H1 (cell line): ENCODE measurements at regions not wholly inside any gene's neighbourhood (a gene's known extent, or its start where the extent isn't known, plus 50 kb on each side); places are given as distances from the start of the nearest gene placed in this dataset.

Source experiments
- CTCF ChIA-PET: fragments of 300-600 bp; sonication (Branson Sonifier 250); formaldehyde crosslinking; loops from one replicate; lab custom pipeline; 2021; ENCODE audit not compliant: partially characterized antibody; lab: Charles Lee
- POLR2A ChIA-PET: fragments of 300-600 bp; sonication (Branson Sonifier 250); formaldehyde crosslinking; loops from one replicate; lab custom pipeline; 2021; ENCODE audit warnings: inconsistent platforms; ENCODE audit not compliant: partially characterized antibody; lab: Charles Lee
- DNase-seq, 2 experiments: peaks; one replicate each; pipeline versions ENCODE4 v3.0.0 to v3.0.0-alpha.2; 2010 to 2022; ENCODE audit warnings: low spot score in 2 of 2, low read depth in 1 of 2, mixed read lengths in 1 of 2
- FAIRE-seq: peaks from 2 replicates; lab custom pipeline; 2011; peaks lifted over from hg19 to GRCh38; lab: Jason Lieb, UNC
- H2AFZ ChIP-seq: 2 replicates; pipeline ENCODE4 v1.8.1; 2012; ENCODE audit warnings: low read length, inconsistent platforms
- H2AK5ac ChIP-seq: 2 replicates; pipeline ENCODE4 v1.6.1; 2013; ENCODE audit warnings: low read depth, low read length
- H2BK120ac ChIP-seq: replicated peaks from 2 replicates; pipeline ENCODE3; 2013; ENCODE audit warnings: low read depth, low read length, inconsistent platforms
- H2BK12ac ChIP-seq: 2 replicates; pipeline ENCODE4 v1.6.1; 2013; ENCODE audit warnings: low read depth, low read length
- H2BK15ac ChIP-seq: 2 replicates; pipeline ENCODE4 v1.6.1; 2013; ENCODE audit warnings: low read length
- H2BK20ac ChIP-seq: 2 replicates; pipeline ENCODE4 v1.6.1; 2013; ENCODE audit warnings: low read length
- H2BK5ac ChIP-seq: 2 replicates; pipeline ENCODE4 v1.6.1; 2013; ENCODE audit warnings: low read depth, low read length
- H3K14ac ChIP-seq: 2 replicates; pipeline ENCODE4 v1.6.1; 2013; ENCODE audit warnings: inconsistent platforms; ENCODE audit not compliant: insufficient read length
- H3K18ac ChIP-seq: 2 replicates; pipeline ENCODE4 v1.6.1; 2013; ENCODE audit warnings: low read length; ENCODE audit errors: extremely low read depth
- H3K23ac ChIP-seq: 2 replicates; pipeline ENCODE4 v1.6.1; 2013; ENCODE audit warnings: inconsistent platforms; ENCODE audit not compliant: insufficient read length
- H3K23me2 ChIP-seq: 2 replicates; pipeline ENCODE4 v1.6.1; 2013; ENCODE audit warnings: low read depth, low read length
- H3K27ac ChIP-seq: 2 replicates; pipeline ENCODE4 v1.6.1; 2011; ENCODE audit warnings: low read depth, low read length, inconsistent platforms
- H3K27me3 ChIP-seq, 4 experiments: replicated peaks in 1 of 4; 1 replicate in 1 of 4; 2 replicates in 3 of 4; pipeline versions ENCODE4 v1.6.1 to v1.8.1; 2011 to 2013; ENCODE audit warnings: low read length in 3 of 4, mild to moderate bottlenecking in 3 of 4, inconsistent platforms in 2 of 4, mixed read lengths in 2 of 4, moderate library complexity in 1 of 4; ENCODE audit not compliant: control insufficient read depth in 3 of 4, insufficient read depth in 3 of 4; ENCODE audit errors: extremely low read depth in 1 of 4
- H3K36me3 ChIP-seq, 4 experiments: 2 replicates each; pipeline versions ENCODE4 v1.6.1 to v1.8.1; 2011 to 2013; ENCODE audit warnings: mild to moderate bottlenecking in 4 of 4, low read length in 3 of 4, moderate library complexity in 2 of 4, control low read depth in 1 of 4, inconsistent platforms in 1 of 4; ENCODE audit not compliant: insufficient read depth in 4 of 4, control insufficient read depth in 2 of 4
- H3K4ac ChIP-seq: replicated peaks from 2 replicates; pipeline ENCODE3; 2013; ENCODE audit warnings: low read length, low read depth, mixed read lengths, inconsistent platforms; ENCODE audit not compliant: insufficient read length
- H3K4me1 ChIP-seq, 4 experiments: replicated peaks in 1 of 4; 1 replicate in 1 of 4; 2 replicates in 3 of 4; pipeline versions ENCODE4 v1.6.1 to v1.8.1; 2011 to 2013; ENCODE audit warnings: low read length in 3 of 4, inconsistent platforms in 2 of 4, mixed read lengths in 1 of 4; ENCODE audit not compliant: insufficient read depth in 4 of 4, control insufficient read depth in 3 of 4
- H3K4me2 ChIP-seq, 2 experiments: 2 replicates each; pipeline versions ENCODE4 v1.6.1 to v1.8.1; 2011 to 2013; ENCODE audit warnings: low read depth in 2 of 2, low read length in 2 of 2, control low read depth in 1 of 2, inconsistent platforms in 1 of 2, mild to moderate bottlenecking in 1 of 2; ENCODE audit not compliant: insufficient read depth in 1 of 2
- H3K4me3 ChIP-seq, 4 experiments: fragments of 200-600, 300-600 bp in 1 of 4; sonication (generic), shearing (Covaris generic), sonication (Bioruptor Twin) in 1 of 4; 2 replicates each; pipeline versions ENCODE4 v1.5.1 to v1.8.1; 2011 to 2016; ENCODE audit warnings: low read length in 4 of 4, low read depth in 3 of 4, control low read depth in 2 of 4, inconsistent platforms in 2 of 4, mild to moderate bottlenecking in 2 of 4, mixed read lengths in 1 of 4, moderate library complexity in 1 of 4; ENCODE audit not compliant: insufficient read depth in 2 of 4; ENCODE audit errors: extremely low read depth in 1 of 4
- H3K56ac ChIP-seq: replicated peaks from 2 replicates; pipeline ENCODE3; 2013; ENCODE audit warnings: low read depth, mild to moderate bottlenecking, mixed read lengths, low read length, inconsistent platforms; ENCODE audit not compliant: insufficient read length
- H3K79me1 ChIP-seq: 2 replicates; pipeline ENCODE4 v1.6.1; 2013; ENCODE audit warnings: low read depth, low read length, control low read depth
- H3K79me2 ChIP-seq, 2 experiments: 2 replicates each; pipeline versions ENCODE4 v1.6.1 to v1.8.1; 2012 to 2013; ENCODE audit warnings: low read length in 2 of 2, mild to moderate bottlenecking in 2 of 2, inconsistent platforms in 1 of 2; ENCODE audit not compliant: insufficient read depth in 2 of 2, control insufficient read depth in 1 of 2
- H3K9ac ChIP-seq, 4 experiments: replicated peaks in 1 of 4; 1 replicate in 1 of 4; 2 replicates in 3 of 4; pipeline versions ENCODE4 v1.6.1 to v1.8.1; 2011 to 2013; ENCODE audit warnings: low read depth in 3 of 4, low read length in 3 of 4, control low read depth in 2 of 4, mild to moderate bottlenecking in 2 of 4, moderate library complexity in 2 of 4, inconsistent platforms in 1 of 4; ENCODE audit errors: extremely low read depth in 1 of 4
- H3K9me3 ChIP-seq, 2 experiments: 2 replicates each; pipeline versions ENCODE4 v1.6.1 to v1.8.1; 2012 to 2013; ENCODE audit warnings: mild to moderate bottlenecking in 2 of 2, moderate library complexity in 2 of 2, control low read depth in 1 of 2, inconsistent platforms in 1 of 2, low read depth in 1 of 2, low read length in 1 of 2, mixed read lengths in 1 of 2; ENCODE audit not compliant: insufficient read depth in 2 of 2
- H4K20me1 ChIP-seq, 2 experiments: replicated peaks in 1 of 2; 2 replicates each; pipeline versions ENCODE3 to v1.8.1; 2011 to 2013; ENCODE audit warnings: inconsistent platforms in 2 of 2, low read length in 2 of 2, mild to moderate bottlenecking in 1 of 2; ENCODE audit not compliant: insufficient read depth in 2 of 2, control insufficient read depth in 1 of 2
- H4K5ac ChIP-seq: 2 replicates; pipeline ENCODE4 v1.6.1; 2013; ENCODE audit warnings: low read length, low read depth, mixed read lengths, inconsistent platforms; ENCODE audit not compliant: insufficient read length
- H4K8ac ChIP-seq: 2 replicates; pipeline ENCODE4 v1.8.0; 2013; ENCODE audit warnings: mild to moderate bottlenecking, moderate library complexity, low read length, inconsistent platforms; ENCODE audit not compliant: insufficient read depth; ENCODE audit errors: extremely low read depth
- H4K91ac ChIP-seq: replicated peaks from 2 replicates; pipeline ENCODE3; 2013; ENCODE audit warnings: low read length, mixed read lengths, inconsistent platforms; ENCODE audit not compliant: insufficient read length
- BCL11A ChIP-seq, 2 experiments: IDR thresholded peaks; one replicate each; pipeline ENCODE4 v1.6.1; 2011; ENCODE audit warnings: low read depth in 2 of 2, low read length in 2 of 2, mild to moderate bottlenecking in 2 of 2
- CBX5 ChIP-seq: fragments of 300-800, 300-1000 bp; sonication (generic); IDR thresholded peaks from 2 replicates; pipeline ENCODE4 v1.7.1; 2016; ENCODE audit warnings: antibody characterized with exemption, low read length, low read depth
- CHD1 ChIP-seq: IDR thresholded peaks from 2 replicates; pipeline ENCODE4 v1.6.1; 2012; ENCODE audit warnings: low read depth, low read length, improper control_type of control experiment
- CTBP2 ChIP-seq: IDR thresholded peaks from 2 replicates; pipeline ENCODE4 v1.7.0; 2011; ENCODE audit warnings: borderline replicate concordance, mild to moderate bottlenecking, moderate library complexity, mixed read lengths, low read length; ENCODE audit not compliant: insufficient read depth, insufficient read length
- GABPA ChIP-seq: IDR thresholded peaks from 2 replicates; pipeline ENCODE4 v1.6.1; 2011; ENCODE audit warnings: mild to moderate bottlenecking, low read length, moderate library complexity, borderline replicate concordance; ENCODE audit not compliant: insufficient read depth
- HDAC2 ChIP-seq, 2 experiments: fragments of 300-600 bp in 1 of 2; sonication (generic) in 1 of 2; IDR thresholded peaks; 2 replicates each; pipeline ENCODE4 v1.6.1; 2011 to 2012; ENCODE audit warnings: low read depth in 2 of 2, low read length in 2 of 2, mild to moderate bottlenecking in 2 of 2, moderate library complexity in 2 of 2, borderline replicate concordance in 1 of 2, inconsistent platforms in 1 of 2
- NRF1 ChIP-seq: IDR thresholded peaks from 2 replicates; pipeline ENCODE4 v1.6.1; 2011; ENCODE audit warnings: mild to moderate bottlenecking, low read depth, low read length, improper control_type of control experiment
- RNF2 ChIP-seq: fragments of 200-900, 300-1000 bp; sonication (generic); IDR thresholded peaks from 2 replicates; pipeline ENCODE4 v1.7.1; 2016; ENCODE audit warnings: borderline replicate concordance, low read depth, mild to moderate bottlenecking, antibody characterized with exemption, low read length; ENCODE audit not compliant: poor library complexity, severe bottlenecking; ENCODE audit errors: missing control alignments
- RXRA ChIP-seq: IDR thresholded peaks from 2 replicates; pipeline ENCODE4 v1.6.1; 2011; ENCODE audit warnings: low read depth, mild to moderate bottlenecking, low read length, moderate library complexity; ENCODE audit not compliant: insufficient read depth
- SIRT6 ChIP-seq: IDR thresholded peaks from one replicate; pipeline ENCODE4 v1.7.1; 2012; ENCODE audit warnings: low read length, inconsistent platforms
- TAF1 ChIP-seq: IDR thresholded peaks from 2 replicates; pipeline ENCODE4 v1.6.1; 2011; ENCODE audit warnings: mild to moderate bottlenecking, low read depth, low read length
- TBP ChIP-seq: IDR thresholded peaks from 2 replicates; pipeline ENCODE4 v1.6.1; 2011; ENCODE audit warnings: low read depth, low read length, improper control_type of control experiment
- TCF12 ChIP-seq: IDR thresholded peaks from 2 replicates; pipeline ENCODE4 v1.6.1; 2011; ENCODE audit warnings: low read depth, mild to moderate bottlenecking, low read length
- WGBS, 2 experiments: shearing (Covaris generic) in 1 of 2; methylation state at CpG; one replicate each; pipeline versions ENCODE4 v1.1.6 to v1.1.7; 2013 to 2015; ENCODE audit warnings: low lambda C conversion rate in 2 of 2, mixed read lengths in 2 of 2, inconsistent platforms in 1 of 2, low coverage in 1 of 2, missing lambda C conversion rate in 1 of 2; ENCODE audit not compliant: insufficient replicate concordance in 2 of 2, insufficient coverage in 1 of 2, insufficient read length in 1 of 2; ENCODE audit errors: extremely low coverage in 1 of 2, missing lambda C conversion rate in 1 of 2; 5-methylcytosine and 5-hydroxymethylcytosine counted together

GRCh38 chr18:78873926-78874500, 105.6 kb upstream of the SALL3 start:
- no peak for FAIRE-seq
- TF ChIP-seq GABPA (no peak), TCF12 (no peak), CHD1 (no peak), RNF2 (no peak), TAF1 (no peak), BCL11A (IDR thresholded peaks at IDR 0.05; ENCODE audit: low read depth in 2 of 2, low read length in 2 of 2) (no peak), RXRA (no peak), NRF1 (no peak), TBP (no peak), CTBP2 (no peak), HDAC2 (IDR thresholded peaks at IDR 0.05; ENCODE audit: borderline replicate concordance in 1 of 2, low read depth in 2 of 2, low read length in 2 of 2) (no peak), SIRT6 (no peak), CBX5 (no peak)

More at GRCh38 chr18:78873926-78874500, 105.6 kb upstream of the SALL3 start:
- Histone ChIP-seq H3K79me1 (no peaks in the 10 kb centered on the region), H3K9ac (no peak overlapping the region), H3K23ac (no peak overlapping the region), H2AFZ (no peak overlapping the region), H2BK12ac (no peak overlapping the region), H2BK5ac (no peak overlapping the region), H3K23me2 (no peaks in the 10 kb centered on the region; the same call in 1 of the 2 replicates), H3K4me2 (no peak overlapping the region), H4K91ac (no peak overlapping the region), H3K4ac (no peak overlapping the region), H3K27me3 (peaks cover 0 to 2% (median 0%) of the 10 kb centered on the region in 4 experiments; a peak in 1 of 7 replicates), H2BK120ac (no peak overlapping the region), H2BK20ac (no peak overlapping the region), H3K18ac (no peak overlapping the region), H3K14ac (no peak overlapping the region), H3K36me3 (no peaks in the 10 kb centered on the region), H3K9me3 (no peaks in the 10 kb centered on the region; a peak in 1 of 4 replicates), H4K8ac (no peak overlapping the region), H2BK15ac (no peak overlapping the region), H3K27ac (no peak overlapping the region), H4K20me1 (no peaks in the 10 kb centered on the region), H3K56ac (no peak overlapping the region), H3K4me3 (no peak overlapping the region), H4K5ac (no peak overlapping the region), H2AK5ac (no peak overlapping the region), H3K4me1 (no peaks in the 10 kb centered on the region; a peak in 1 of 7 replicates), H3K79me2 (no peaks in the 10 kb centered on the region)
- POLR2A ChIA-PET = no interaction called here
- 90% methylated on average over 6 of the region's 6 CpGs; no CpG with 5 or more reads in 1 of the 2 experiments for WGBS, 2 experiments
- CTCF ChIA-PET = interaction anchor here (1.0 to 4.8 kb wide), 12 partner anchors 11 to 1124 kb away, joined by 3 to 35 read pairs (median 5); no protein-coding TSS in a partner anchor
- no peak for DNase-seq
